ENCODE measurements at regions not wholly inside any gene's neighbourhood (a gene's known extent, or its start where the extent isn't known, plus 50 kb on each side); places are given as distances from the start of the nearest gene placed in this dataset.

DNA sequence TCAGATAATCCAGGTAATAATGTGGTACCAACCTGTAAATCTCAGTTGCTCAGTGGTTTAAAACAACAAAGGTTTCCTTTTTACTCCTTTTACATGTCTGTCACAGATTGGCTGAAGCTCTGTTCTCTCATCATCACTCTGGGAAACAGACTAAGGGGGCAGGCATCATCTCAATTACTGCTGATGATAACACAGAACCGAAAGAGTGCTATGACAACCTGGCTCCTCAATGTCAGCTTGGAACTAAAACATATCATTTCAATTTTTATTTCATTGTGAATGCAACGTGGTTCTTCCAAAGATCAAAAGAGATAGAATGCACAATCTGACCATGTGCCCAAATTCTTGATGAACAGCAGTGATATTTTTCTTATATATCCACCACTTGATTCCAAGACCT, 1315.0 kb upstream of the CDH2 start:
- TF ChIP-seq, protein P1, sequence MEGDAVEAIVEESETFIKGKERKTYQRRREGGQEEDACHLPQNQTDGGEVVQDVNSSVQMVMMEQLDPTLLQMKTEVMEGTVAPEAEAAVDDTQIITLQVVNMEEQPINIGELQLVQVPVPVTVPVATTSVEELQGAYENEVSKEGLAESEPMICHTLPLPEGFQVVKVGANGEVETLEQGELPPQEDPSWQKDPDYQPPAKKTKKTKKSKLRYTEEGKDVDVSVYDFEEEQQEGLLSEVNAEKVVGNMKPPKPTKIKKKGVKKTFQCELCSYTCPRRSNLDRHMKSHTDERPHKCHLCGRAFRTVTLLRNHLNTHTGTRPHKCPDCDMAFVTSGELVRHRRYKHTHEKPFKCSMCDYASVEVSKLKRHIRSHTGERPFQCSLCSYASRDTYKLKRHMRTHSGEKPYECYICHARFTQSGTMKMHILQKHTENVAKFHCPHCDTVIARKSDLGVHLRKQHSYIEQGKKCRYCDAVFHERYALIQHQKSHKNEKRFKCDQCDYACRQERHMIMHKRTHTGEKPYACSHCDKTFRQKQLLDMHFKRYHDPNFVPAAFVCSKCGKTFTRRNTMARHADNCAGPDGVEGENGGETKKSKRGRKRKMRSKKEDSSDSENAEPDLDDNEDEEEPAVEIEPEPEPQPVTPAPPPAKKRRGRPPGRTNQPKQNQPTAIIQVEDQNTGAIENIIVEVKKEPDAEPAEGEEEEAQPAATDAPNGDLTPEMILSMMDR (IDR thresholded peaks at IDR 0.05): no peak
- TF ChIP-seq, protein P2, sequence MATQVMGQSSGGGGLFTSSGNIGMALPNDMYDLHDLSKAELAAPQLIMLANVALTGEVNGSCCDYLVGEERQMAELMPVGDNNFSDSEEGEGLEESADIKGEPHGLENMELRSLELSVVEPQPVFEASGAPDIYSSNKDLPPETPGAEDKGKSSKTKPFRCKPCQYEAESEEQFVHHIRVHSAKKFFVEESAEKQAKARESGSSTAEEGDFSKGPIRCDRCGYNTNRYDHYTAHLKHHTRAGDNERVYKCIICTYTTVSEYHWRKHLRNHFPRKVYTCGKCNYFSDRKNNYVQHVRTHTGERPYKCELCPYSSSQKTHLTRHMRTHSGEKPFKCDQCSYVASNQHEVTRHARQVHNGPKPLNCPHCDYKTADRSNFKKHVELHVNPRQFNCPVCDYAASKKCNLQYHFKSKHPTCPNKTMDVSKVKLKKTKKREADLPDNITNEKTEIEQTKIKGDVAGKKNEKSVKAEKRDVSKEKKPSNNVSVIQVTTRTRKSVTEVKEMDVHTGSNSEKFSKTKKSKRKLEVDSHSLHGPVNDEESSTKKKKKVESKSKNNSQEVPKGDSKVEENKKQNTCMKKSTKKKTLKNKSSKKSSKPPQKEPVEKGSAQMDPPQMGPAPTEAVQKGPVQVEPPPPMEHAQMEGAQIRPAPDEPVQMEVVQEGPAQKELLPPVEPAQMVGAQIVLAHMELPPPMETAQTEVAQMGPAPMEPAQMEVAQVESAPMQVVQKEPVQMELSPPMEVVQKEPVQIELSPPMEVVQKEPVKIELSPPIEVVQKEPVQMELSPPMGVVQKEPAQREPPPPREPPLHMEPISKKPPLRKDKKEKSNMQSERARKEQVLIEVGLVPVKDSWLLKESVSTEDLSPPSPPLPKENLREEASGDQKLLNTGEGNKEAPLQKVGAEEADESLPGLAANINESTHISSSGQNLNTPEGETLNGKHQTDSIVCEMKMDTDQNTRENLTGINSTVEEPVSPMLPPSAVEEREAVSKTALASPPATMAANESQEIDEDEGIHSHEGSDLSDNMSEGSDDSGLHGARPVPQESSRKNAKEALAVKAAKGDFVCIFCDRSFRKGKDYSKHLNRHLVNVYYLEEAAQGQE (IDR thresholded peaks at IDR 0.05; ENCODE audit: insufficient read depth in 1 of 2, low read depth in 2 of 2, low read length in 1 of 2): no peak
- TF ChIP-seq TCF7L2 (IDR thresholded peaks at IDR 0.05; ENCODE audit: low read depth, low read length): no peak
- no peak for TF ChIP-seq POLR2AphosphoS5 (IDR thresholded peaks at IDR 0.05; ENCODE audit: low read depth, low read length)
- TF ChIP-seq SIN3A (IDR thresholded peaks at IDR 0.05; ENCODE audit: borderline replicate concordance, insufficient read depth, low read depth, low read length): no peak

All from Panc1 (cell line).